H9 (cell line): ENCODE measurements at regions not wholly inside any gene's neighbourhood (a gene's known extent, or its start where the extent isn't known, plus 50 kb on each side); places are given as distances from the start of the nearest gene placed in this dataset.

Experiments
- DNase-seq: peaks from one replicate; pipeline ENCODE4 v3.0.0-alpha.2; 2017
- H2AFZ ChIP-seq: one replicate; pipeline ENCODE4 v1.6.1; 2013; ENCODE audit warnings: mild to moderate bottlenecking, low read length, control low read depth, moderate library complexity
- H2AK5ac ChIP-seq: 2 replicates; pipeline ENCODE4 v1.6.1; 2013; ENCODE audit warnings: low read length, control low read depth, mixed read lengths; ENCODE audit not compliant: insufficient read length
- H2BK120ac ChIP-seq: one replicate; pipeline ENCODE4 v1.6.1; 2013; ENCODE audit warnings: low read depth, mild to moderate bottlenecking, low read length, control low read depth, inconsistent platforms; ENCODE audit not compliant: poor library complexity, severe bottlenecking
- H2BK12ac ChIP-seq: 2 replicates; pipeline ENCODE4 v1.6.1; 2013; ENCODE audit warnings: low read length, control low read depth, mixed read lengths, low read depth; ENCODE audit not compliant: insufficient read length
- H2BK15ac ChIP-seq: 2 replicates; pipeline ENCODE4 v1.6.1; 2013; ENCODE audit warnings: low read depth, low read length, control low read depth
- H2BK20ac ChIP-seq: one replicate; pipeline ENCODE4 v1.6.1; 2013; ENCODE audit warnings: low read depth, mild to moderate bottlenecking, low read length, control low read depth, inconsistent platforms; ENCODE audit not compliant: poor library complexity, severe bottlenecking
- H2BK5ac ChIP-seq: 2 replicates; pipeline ENCODE4 v1.6.1; 2013; ENCODE audit warnings: low read length, control low read depth, mixed read lengths; ENCODE audit not compliant: insufficient read length
- H3K14ac ChIP-seq: 2 replicates; pipeline ENCODE4 v1.6.1; 2013; ENCODE audit warnings: low read length, control low read depth; ENCODE audit not compliant: insufficient read depth
- H3K18ac ChIP-seq: 2 replicates; pipeline ENCODE4 v1.6.1; 2013; ENCODE audit warnings: low read depth, mild to moderate bottlenecking, mixed read lengths, low read length, control low read depth; ENCODE audit not compliant: insufficient read length
- H3K23ac ChIP-seq: 2 replicates; pipeline ENCODE4 v1.6.1; 2013; ENCODE audit warnings: low read length, control low read depth, mixed read lengths, low read depth; ENCODE audit not compliant: insufficient read length
- H3K23me2 ChIP-seq: 2 replicates; pipeline ENCODE4 v1.6.1; 2013; ENCODE audit warnings: low read depth, mild to moderate bottlenecking, mixed read lengths, low read length, control low read depth; ENCODE audit not compliant: insufficient read length, poor library complexity, severe bottlenecking
- H3K27ac ChIP-seq: 2 replicates; pipeline ENCODE4 v1.5.1; 2013; ENCODE audit warnings: low read length, control low read depth, mixed read lengths, low read depth; ENCODE audit not compliant: insufficient read length
- H3K27me3 ChIP-seq: 2 replicates; pipeline ENCODE4 v1.6.1; 2013; ENCODE audit warnings: low read length, control low read depth, inconsistent platforms; ENCODE audit not compliant: insufficient read depth
- H3K4ac ChIP-seq: 2 replicates; pipeline ENCODE4 v1.6.1; 2013; ENCODE audit warnings: low read depth, mild to moderate bottlenecking, control low read depth, inconsistent platforms, low read length, moderate library complexity
- H3K4me1 ChIP-seq: 2 replicates; pipeline ENCODE4 v1.6.1; 2013; ENCODE audit warnings: low read length, control low read depth, inconsistent platforms; ENCODE audit not compliant: insufficient read depth
- H3K4me2 ChIP-seq: 2 replicates; pipeline ENCODE4 v1.6.1; 2013; ENCODE audit warnings: low read length, control low read depth, mixed read lengths; ENCODE audit not compliant: insufficient read length, insufficient read depth
- H3K56ac ChIP-seq: 2 replicates; pipeline ENCODE4 v1.6.1; 2013; ENCODE audit warnings: low read depth, mild to moderate bottlenecking, mixed read lengths, low read length, control low read depth; ENCODE audit not compliant: insufficient read length
- H3K79me1 ChIP-seq: 2 replicates; pipeline ENCODE4 v1.6.1; 2013; ENCODE audit warnings: low read depth, mild to moderate bottlenecking, moderate library complexity, low read length, control low read depth, inconsistent platforms; ENCODE audit not compliant: insufficient read depth, poor library complexity, severe bottlenecking
- H3K79me2 ChIP-seq: 2 replicates; pipeline ENCODE4 v1.6.1; 2013; ENCODE audit warnings: low read length, control low read depth, inconsistent platforms; ENCODE audit not compliant: insufficient read depth
- H3K9ac ChIP-seq: 2 replicates; pipeline ENCODE4 v1.6.1; 2013; ENCODE audit warnings: low read length, control low read depth, mixed read lengths; ENCODE audit not compliant: insufficient read length; ENCODE audit errors: extremely low read depth
- H3K9me3 ChIP-seq: one replicate; pipeline ENCODE4 v1.6.1; 2013; ENCODE audit warnings: low read depth, low read length, inconsistent platforms; ENCODE audit not compliant: control insufficient read depth
- H3T11ph ChIP-seq: one replicate; pipeline ENCODE4 v1.6.1; 2013; ENCODE audit warnings: mild to moderate bottlenecking, low read length, control low read depth, inconsistent platforms
- H4K20me1 ChIP-seq: one replicate; pipeline ENCODE4 v1.6.1; 2013; ENCODE audit not compliant: control insufficient read depth, insufficient read length, insufficient read depth
- H4K5ac ChIP-seq: 2 replicates; pipeline ENCODE4 v1.6.1; 2013; ENCODE audit warnings: low read depth, mild to moderate bottlenecking, mixed read lengths, low read length, control low read depth; ENCODE audit not compliant: insufficient read length
- H4K8ac ChIP-seq: replicated peaks from 2 replicates; pipeline ENCODE4 v1.6.1; 2013; ENCODE audit warnings: low read length, control low read depth, mixed read lengths, low read depth; ENCODE audit not compliant: insufficient read length
- H4K91ac ChIP-seq: 2 replicates; pipeline ENCODE4 v1.6.1; 2013; ENCODE audit warnings: low read depth, mild to moderate bottlenecking, moderate library complexity, mixed read lengths, low read length, control low read depth; ENCODE audit not compliant: insufficient read length
- H3K27ac Mint-ChIP-seq, 3 experiments: 2 replicates in 2 of 3; 3 replicates in 1 of 3; pipeline ENCODE4 v1.8.0; 2020 to 2021; ENCODE audit warnings: mixed read lengths in 3 of 3, mild to moderate bottlenecking in 1 of 3, moderate library complexity in 1 of 3
- H3K27me3 Mint-ChIP-seq: 2 replicates; pipeline ENCODE4 v1.8.0; 2021; ENCODE audit warnings: low read depth, mild to moderate bottlenecking, moderate library complexity, mixed read lengths
- H3K36me3 Mint-ChIP-seq, 3 experiments: 2 replicates in 2 of 3; 3 replicates in 1 of 3; pipeline ENCODE4 v1.8.0; 2020 to 2021; ENCODE audit warnings: low read depth in 3 of 3, mixed read lengths in 3 of 3; ENCODE audit not compliant: insufficient read depth in 1 of 3
- H3K4me1 Mint-ChIP-seq, 2 experiments: 2 replicates each; pipeline ENCODE4 v1.8.0; 2020; ENCODE audit warnings: mixed read lengths in 2 of 2
- H3K4me3 Mint-ChIP-seq, 2 experiments: 2 replicates in 1 of 2; 3 replicates in 1 of 2; pipeline ENCODE4 v1.8.0; 2020 to 2021; ENCODE audit warnings: mild to moderate bottlenecking in 2 of 2, mixed read lengths in 2 of 2, moderate library complexity in 1 of 2
- H3K9me3 Mint-ChIP-seq, 2 experiments: 2 replicates in 1 of 2; 3 replicates in 1 of 2; pipeline ENCODE4 v1.8.0; 2020; ENCODE audit warnings: mild to moderate bottlenecking in 2 of 2, mixed read lengths in 2 of 2, moderate library complexity in 1 of 2
- CTCF ChIP-seq: fragments of 200-600 bp; sonication (generic); conservative IDR thresholded peaks from 3 replicates; pipeline ENCODE4 v1.8.0; 2021; ENCODE audit warnings: antibody characterized with exemption, mild to moderate bottlenecking
- WGBS: extraction: QIAGEN DNeasy Blood & Tissue Kit; methylation state at CpG from one replicate; pipeline ENCODE4 v1.1.7; 2013; ENCODE audit warnings: missing lambda C conversion rate, low lambda C conversion rate, mixed read lengths; ENCODE audit not compliant: insufficient read length; ENCODE audit errors: extremely low coverage; 5-methylcytosine and 5-hydroxymethylcytosine counted together

- Histone ChIP-seq H3K9ac (no peak overlapping the region), H3K4me2 (no peak overlapping the region)
These were observed 61.7 kb upstream of the SGK1 start for GRCh38 chr6:134379599-134379998.

More at GRCh38 chr6:134379599-134379998, 61.7 kb upstream of the SGK1 start:
- peaks cover 3% of the 10 kb centered on the region; the same call in 1 of the 2 replicates for H3K4me1 ChIP-seq
- no peak for DNase-seq
- no peaks in the 10 kb centered on the region for H3K23me2 ChIP-seq
- H2BK20ac ChIP-seq: no peak overlapping the region
- no peak overlapping the region for H3T11ph ChIP-seq
- no CpG with 5 or more reads among the region's 1 CpG for WGBS
- no peak overlapping the region for H3K14ac ChIP-seq
- no peak overlapping the region for H4K91ac ChIP-seq
- Mint-ChIP-seq H3K36me3 (peaks cover 0 to 6% (median 0%) of the 10 kb centered on the region in 3 experiments; a peak in 1 of 7 replicates), H3K27me3 (no peaks in the 10 kb centered on the region), H3K4me1 (peaks cover 19 to 24% of the 10 kb centered on the region in 2 experiments), H3K27ac (peak overlapping the region; percentile 22 to 76 (median 72); a peak in 4 of 7 replicates), H3K9me3 (no peaks in the 10 kb centered on the region; a peak in 1 of 5 replicates), H3K4me3 (no peak overlapping the region)
- TF ChIP-seq CTCF: no peak
- no peak overlapping the region for H4K8ac ChIP-seq
- no peaks in the 10 kb centered on the region for H3K27me3 ChIP-seq
- no peak overlapping the region for H3K18ac ChIP-seq
- H2BK12ac ChIP-seq: no peak overlapping the region
- no peak overlapping the region for H3K56ac ChIP-seq
- no peak overlapping the region for H4K5ac ChIP-seq
- no peak overlapping the region for H3K27ac ChIP-seq
- no peak overlapping the region for H2BK15ac ChIP-seq
- H3K23ac ChIP-seq: no peak overlapping the region
- H3K9me3 ChIP-seq: no peaks in the 10 kb centered on the region
- no peak overlapping the region for H2AK5ac ChIP-seq
- no peak overlapping the region for H2AFZ ChIP-seq
- no peaks in the 10 kb centered on the region for H3K79me2 ChIP-seq
- no peak overlapping the region for H2BK5ac ChIP-seq
- H4K20me1 ChIP-seq: no peaks in the 10 kb centered on the region
- H3K79me1 ChIP-seq: no peaks in the 10 kb centered on the region
- no peak overlapping the region for H3K4ac ChIP-seq
- no peak overlapping the region for H2BK120ac ChIP-seq
